ENCODE measurements at regions not wholly inside any gene's neighbourhood (a gene's known extent, or its start where the extent isn't known, plus 50 kb on each side); places are given as distances from the start of the nearest gene placed in this dataset.

DNA sequence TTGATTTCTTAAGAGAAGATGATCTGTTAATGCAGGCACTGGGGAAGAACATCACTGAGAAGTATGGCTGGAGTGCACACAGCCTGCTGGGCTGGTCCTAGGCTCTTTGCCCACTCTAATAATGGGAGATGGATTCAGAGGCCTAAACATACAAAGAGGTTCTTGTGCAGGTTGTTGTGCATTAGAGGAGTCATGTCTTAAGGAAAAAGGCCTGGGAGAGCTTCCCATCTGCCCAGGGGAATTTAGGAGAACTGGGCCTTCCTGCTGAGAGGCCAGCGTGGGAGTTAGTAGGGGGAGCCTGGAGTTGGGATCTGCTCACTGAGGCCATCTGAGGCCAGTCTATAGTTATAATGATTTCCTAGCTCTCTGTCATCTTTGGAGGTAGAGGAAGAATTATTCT lies 126.7 kb downstream of the TLR5 start:
- TF ChIP-seq, protein P1, sequence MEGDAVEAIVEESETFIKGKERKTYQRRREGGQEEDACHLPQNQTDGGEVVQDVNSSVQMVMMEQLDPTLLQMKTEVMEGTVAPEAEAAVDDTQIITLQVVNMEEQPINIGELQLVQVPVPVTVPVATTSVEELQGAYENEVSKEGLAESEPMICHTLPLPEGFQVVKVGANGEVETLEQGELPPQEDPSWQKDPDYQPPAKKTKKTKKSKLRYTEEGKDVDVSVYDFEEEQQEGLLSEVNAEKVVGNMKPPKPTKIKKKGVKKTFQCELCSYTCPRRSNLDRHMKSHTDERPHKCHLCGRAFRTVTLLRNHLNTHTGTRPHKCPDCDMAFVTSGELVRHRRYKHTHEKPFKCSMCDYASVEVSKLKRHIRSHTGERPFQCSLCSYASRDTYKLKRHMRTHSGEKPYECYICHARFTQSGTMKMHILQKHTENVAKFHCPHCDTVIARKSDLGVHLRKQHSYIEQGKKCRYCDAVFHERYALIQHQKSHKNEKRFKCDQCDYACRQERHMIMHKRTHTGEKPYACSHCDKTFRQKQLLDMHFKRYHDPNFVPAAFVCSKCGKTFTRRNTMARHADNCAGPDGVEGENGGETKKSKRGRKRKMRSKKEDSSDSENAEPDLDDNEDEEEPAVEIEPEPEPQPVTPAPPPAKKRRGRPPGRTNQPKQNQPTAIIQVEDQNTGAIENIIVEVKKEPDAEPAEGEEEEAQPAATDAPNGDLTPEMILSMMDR (IDR thresholded peaks at IDR 0.05) = no peak
- no peak for TF ChIP-seq POLR2A (IDR thresholded peaks at IDR 0.05)

Data from thyroid gland (tissue), 4 donors.